ENCODE measurements at regions not wholly inside any gene's neighbourhood (a gene's known extent, or its start where the extent isn't known, plus 50 kb on each side); places are given as distances from the start of the nearest gene placed in this dataset.

DNA sequence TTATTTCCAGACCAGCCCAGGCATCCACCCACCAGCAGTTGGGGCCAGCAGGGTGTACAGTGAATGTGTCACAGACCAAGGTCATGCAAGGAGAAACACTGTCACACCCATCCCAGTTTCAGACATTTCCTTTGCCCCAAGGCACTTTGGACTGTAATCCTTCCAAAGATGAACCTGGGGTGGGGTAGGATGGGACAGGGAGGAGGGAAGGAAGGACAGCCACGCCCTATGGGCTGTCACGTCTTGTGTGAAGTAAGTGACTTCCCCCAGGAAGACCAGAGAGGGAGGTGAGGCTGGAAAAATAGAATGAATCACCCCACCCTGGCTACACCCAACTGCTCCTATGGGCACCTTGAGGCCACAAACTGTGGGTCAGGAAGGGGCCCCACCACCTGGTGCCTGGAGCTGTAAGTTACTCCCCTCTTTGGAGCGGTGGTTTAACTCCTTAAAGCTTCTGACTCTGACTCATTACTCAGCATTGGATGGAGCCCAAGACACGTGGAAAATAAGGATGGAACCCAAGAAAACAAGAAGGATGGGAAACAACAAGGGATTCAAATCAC, 349.9 kb upstream of the KLF3 start:
- Histone ChIP-seq H3K27me3 (ENCODE audit: control insufficient read depth in 1 of 2, insufficient read depth in 2 of 2, low read length in 2 of 2) (no peaks in the 10 kb centered on the region), H3K4me3 (ENCODE audit: low read depth in 1 of 2, low read length in 2 of 2) (no peak overlapping the region), H3K27ac (ENCODE audit: low read depth in 2 of 2, low read length in 1 of 2) (peak overlapping the region; percentile 91 to 96)

DNA sequence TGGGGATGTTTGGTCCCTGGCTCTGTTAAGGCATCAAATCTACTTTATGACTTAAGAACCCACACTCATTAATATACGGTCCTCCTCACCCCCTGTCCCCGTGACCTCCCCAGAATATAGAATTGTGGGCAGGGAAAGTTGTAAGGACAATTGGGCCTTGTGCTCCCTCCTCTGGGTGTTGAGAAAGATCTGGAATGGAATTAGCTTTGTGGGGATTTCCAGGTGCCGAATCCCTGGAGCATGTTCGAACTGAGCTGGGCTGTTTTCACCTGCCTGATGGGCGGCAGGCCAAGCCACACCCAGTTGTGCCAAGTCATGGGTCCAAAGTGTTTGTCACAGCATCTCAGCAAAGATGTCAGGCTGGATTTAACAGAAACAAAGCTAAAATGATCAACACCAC, 349.3 kb upstream of the KLF3 start:
- Histone ChIP-seq H3K27ac (ENCODE audit: low read depth in 2 of 2, low read length in 1 of 2) (peak overlapping the region; percentile 91 to 96), H3K36me3 (ENCODE audit: control insufficient read depth in 2 of 2, insufficient read depth in 2 of 2, low read length in 1 of 2) (no peaks in the 10 kb centered on the region), H3K9me3 (ENCODE audit: control insufficient read depth in 2 of 2, insufficient read depth in 1 of 2, low read depth in 1 of 2, low read length in 1 of 2) (no peaks in the 10 kb centered on the region), H3K4me1 (ENCODE audit: control insufficient read depth in 2 of 2, insufficient read depth in 2 of 2, low read length in 1 of 2) (peaks cover 0 to 8% of the 10 kb centered on the region in 2 donors), H3K4me3 (ENCODE audit: low read depth in 1 of 2, low read length in 2 of 2) (no peak overlapping the region), H3K27me3 (ENCODE audit: control insufficient read depth in 1 of 2, insufficient read depth in 2 of 2, low read length in 2 of 2) (no peaks in the 10 kb centered on the region)
- 45 to 49% methylated on average over 5 of the region's 5 CpGs for WGBS, 2 donors

More for the DNA sequence above, 349.9 kb upstream of the KLF3 start:
- peaks cover 0 to 8% of the 10 kb centered on the region in 2 donors for H3K4me1 ChIP-seq (ENCODE audit: control insufficient read depth in 2 of 2, insufficient read depth in 2 of 2, low read length in 1 of 2)
- no peaks in the 10 kb centered on the region for H3K36me3 ChIP-seq (ENCODE audit: control insufficient read depth in 2 of 2, insufficient read depth in 2 of 2, low read length in 1 of 2)
- H3K9me3 ChIP-seq (ENCODE audit: control insufficient read depth in 2 of 2, insufficient read depth in 1 of 2, low read depth in 1 of 2, low read length in 1 of 2): no peaks in the 10 kb centered on the region
- WGBS, 2 donors: 36 to 39% methylated on average over 4 of the region's 4 CpGs

GRCh38 chr4:38315286-38315685, 348.7 kb upstream of the KLF3 start:
- Histone ChIP-seq H3K4me1 (ENCODE audit: control insufficient read depth in 2 of 2, insufficient read depth in 2 of 2, low read length in 1 of 2) (peaks cover 2 to 8% of the 10 kb centered on the region in 2 donors), H3K27me3 (ENCODE audit: control insufficient read depth in 1 of 2, insufficient read depth in 2 of 2, low read length in 2 of 2) (no peaks in the 10 kb centered on the region), H3K9me3 (ENCODE audit: control insufficient read depth in 2 of 2, insufficient read depth in 1 of 2, low read depth in 1 of 2, low read length in 1 of 2) (no peaks in the 10 kb centered on the region), H3K36me3 (ENCODE audit: control insufficient read depth in 2 of 2, insufficient read depth in 2 of 2, low read length in 1 of 2) (no peaks in the 10 kb centered on the region), H3K27ac (ENCODE audit: low read depth in 2 of 2, low read length in 1 of 2) (peak overlapping the region; percentile 20 to 91), H3K4me3 (ENCODE audit: low read depth in 1 of 2, low read length in 2 of 2) (no peak overlapping the region)
- 77 to 89% methylated on average over 5 of the region's 5 CpGs for WGBS, 2 donors

DNA sequence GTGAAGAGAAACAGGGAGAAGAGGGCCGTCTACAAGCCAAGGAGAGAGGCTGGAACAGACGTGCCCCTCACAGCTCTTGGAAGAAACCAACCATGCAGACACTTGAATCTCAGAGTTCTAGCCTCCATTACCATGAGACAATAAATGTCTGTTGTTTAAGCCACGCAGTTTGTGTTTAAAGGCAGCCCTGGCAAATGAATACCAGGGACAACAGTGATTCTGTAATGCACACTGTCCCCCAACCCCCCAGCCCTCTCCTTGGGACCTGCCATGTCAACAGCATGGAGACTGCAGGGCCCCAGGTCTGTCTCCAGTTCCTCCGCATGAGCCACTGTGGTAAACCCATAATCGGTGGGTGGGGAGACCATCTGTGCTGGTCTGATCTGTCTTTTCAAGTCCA, 348.0 kb upstream of the KLF3 start:
- H3K4me1 ChIP-seq (ENCODE audit: control insufficient read depth in 2 of 2, insufficient read depth in 2 of 2, low read length in 1 of 2): peaks cover 2 to 8% of the 10 kb centered on the region in 2 donors
- no peaks in the 10 kb centered on the region for H3K27me3 ChIP-seq (ENCODE audit: control insufficient read depth in 1 of 2, insufficient read depth in 2 of 2, low read length in 2 of 2)
- WGBS, 2 donors: 92 to 94% methylated on average over 5 of the region's 5 CpGs
- H3K27ac ChIP-seq (ENCODE audit: low read depth in 2 of 2, low read length in 1 of 2): peak overlapping the region in 1 of 2 donors; percentile 13
- H3K4me3 ChIP-seq (ENCODE audit: low read depth in 1 of 2, low read length in 2 of 2): no peak overlapping the region
- no peaks in the 10 kb centered on the region for H3K9me3 ChIP-seq (ENCODE audit: control insufficient read depth in 2 of 2, insufficient read depth in 1 of 2, low read depth in 1 of 2, low read length in 1 of 2)
- H3K36me3 ChIP-seq (ENCODE audit: control insufficient read depth in 2 of 2, insufficient read depth in 2 of 2, low read length in 1 of 2): no peaks in the 10 kb centered on the region

GRCh38 chr4:38317041-38317674, 346.8 kb upstream of the KLF3 start:
- WGBS, 2 donors: 87 to 89% methylated on average over 3 of the region's 3 CpGs
- Histone ChIP-seq H3K36me3 (ENCODE audit: control insufficient read depth in 2 of 2, insufficient read depth in 2 of 2, low read length in 1 of 2) (no peaks in the 10 kb centered on the region), H3K9me3 (ENCODE audit: control insufficient read depth in 2 of 2, insufficient read depth in 1 of 2, low read depth in 1 of 2, low read length in 1 of 2) (no peaks in the 10 kb centered on the region), H3K4me1 (ENCODE audit: control insufficient read depth in 2 of 2, insufficient read depth in 2 of 2, low read length in 1 of 2) (peaks cover 2 to 8% of the 10 kb centered on the region in 2 donors), H3K27me3 (ENCODE audit: control insufficient read depth in 1 of 2, insufficient read depth in 2 of 2, low read length in 2 of 2) (no peaks in the 10 kb centered on the region), H3K27ac (ENCODE audit: low read depth in 2 of 2, low read length in 1 of 2) (peak overlapping the region; percentile 54 to 63), H3K4me3 (ENCODE audit: low read depth in 1 of 2, low read length in 2 of 2) (no peak overlapping the region)

DNA sequence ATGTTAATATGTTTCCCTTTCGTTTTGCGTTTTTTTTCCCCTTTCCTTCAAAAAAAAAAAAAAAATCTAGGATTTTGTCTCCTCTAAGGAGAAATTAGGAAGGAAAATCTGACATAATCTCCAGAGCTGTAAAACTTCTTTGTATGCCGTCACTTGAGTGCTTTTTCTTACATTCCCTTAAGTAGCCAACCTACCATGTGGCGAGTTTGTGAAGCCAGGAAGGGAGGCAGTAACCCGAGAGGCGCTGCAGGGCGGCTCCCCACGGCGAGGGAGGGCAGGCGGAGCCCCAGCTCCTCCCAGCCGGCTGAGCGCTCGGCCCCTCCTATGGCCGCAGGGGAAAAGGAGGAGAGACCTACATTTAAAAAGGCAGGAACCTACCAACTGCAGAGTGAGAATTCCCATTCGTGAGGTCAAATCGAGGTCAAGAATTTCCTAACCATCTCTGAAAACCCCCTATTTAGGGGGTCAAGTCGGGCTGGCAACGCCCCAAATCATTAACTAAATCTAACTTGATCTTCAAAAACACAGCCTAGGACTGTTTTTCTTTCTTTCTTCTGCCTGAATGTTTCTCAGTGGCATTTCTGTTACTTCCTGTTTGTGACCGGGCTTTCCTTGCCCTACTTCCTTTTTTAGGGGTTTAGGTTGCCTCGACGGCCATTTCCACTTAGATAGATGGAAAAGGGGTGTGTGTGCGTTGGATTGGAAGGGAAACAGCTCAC, 345.1 kb upstream of the KLF3 start:
- H3K27me3 ChIP-seq (ENCODE audit: control insufficient read depth in 1 of 2, insufficient read depth in 2 of 2, low read length in 2 of 2): no peaks in the 10 kb centered on the region
- WGBS, 2 donors: 1% methylated on average over 22 of the region's 22 CpGs
- peak overlapping the region; percentile 14 to 18 for H3K4me3 ChIP-seq (ENCODE audit: low read depth in 1 of 2, low read length in 2 of 2)
- no peaks in the 10 kb centered on the region for H3K36me3 ChIP-seq (ENCODE audit: control insufficient read depth in 2 of 2, insufficient read depth in 2 of 2, low read length in 1 of 2)
- peaks cover 2 to 5% of the 10 kb centered on the region in 2 donors for H3K4me1 ChIP-seq (ENCODE audit: control insufficient read depth in 2 of 2, insufficient read depth in 2 of 2, low read length in 1 of 2)
- H3K27ac ChIP-seq (ENCODE audit: low read depth in 2 of 2, low read length in 1 of 2): peak overlapping the region; percentile 93 to 98
- no peaks in the 10 kb centered on the region for H3K9me3 ChIP-seq (ENCODE audit: control insufficient read depth in 2 of 2, insufficient read depth in 1 of 2, low read depth in 1 of 2, low read length in 1 of 2)

DNA sequence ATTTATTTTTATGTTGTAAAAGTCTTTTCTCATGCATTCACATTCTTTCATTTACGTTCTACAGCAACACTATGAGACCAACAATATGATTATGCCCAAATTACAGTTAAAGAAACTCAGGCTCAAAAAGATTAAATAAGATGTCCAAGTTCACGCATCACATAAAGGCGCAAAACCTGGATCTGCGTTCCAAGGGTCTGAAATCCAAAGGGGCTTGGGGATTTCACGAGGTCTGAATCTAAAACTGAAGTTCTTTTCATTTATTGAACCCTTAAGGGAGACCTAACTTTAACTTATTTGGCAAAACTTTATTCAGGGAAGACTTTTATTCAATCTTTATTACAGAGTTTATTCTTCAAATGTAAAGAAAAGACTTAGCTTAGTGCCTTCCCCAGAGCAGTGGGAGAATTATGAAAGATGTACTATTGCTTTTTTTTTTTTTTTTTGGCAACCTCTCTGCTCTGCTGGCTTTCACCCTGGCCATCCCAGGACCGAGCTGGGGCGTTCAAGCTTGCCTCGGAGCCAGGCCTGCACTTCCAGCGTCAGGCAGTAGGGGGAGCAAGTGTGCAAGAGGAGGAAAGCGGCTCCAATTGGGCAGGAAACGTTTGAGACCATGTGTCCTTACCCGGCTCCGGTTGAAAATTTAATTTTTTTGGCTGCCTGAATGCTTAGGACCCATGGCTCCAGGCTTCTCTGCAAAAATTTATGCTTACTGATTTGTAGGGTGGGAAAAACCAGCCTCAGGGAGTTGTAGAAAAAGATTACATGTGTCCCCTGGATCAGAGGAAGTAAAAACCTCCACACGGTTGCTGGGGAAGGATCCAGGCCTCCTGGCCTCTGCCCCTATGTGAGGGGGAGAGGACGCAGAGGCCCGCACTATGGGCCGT, 344.3 kb upstream of the KLF3 start:
- peaks cover 2 to 4% of the 10 kb centered on the region in 2 donors for H3K4me1 ChIP-seq (ENCODE audit: control insufficient read depth in 2 of 2, insufficient read depth in 2 of 2, low read length in 1 of 2)

DNA sequence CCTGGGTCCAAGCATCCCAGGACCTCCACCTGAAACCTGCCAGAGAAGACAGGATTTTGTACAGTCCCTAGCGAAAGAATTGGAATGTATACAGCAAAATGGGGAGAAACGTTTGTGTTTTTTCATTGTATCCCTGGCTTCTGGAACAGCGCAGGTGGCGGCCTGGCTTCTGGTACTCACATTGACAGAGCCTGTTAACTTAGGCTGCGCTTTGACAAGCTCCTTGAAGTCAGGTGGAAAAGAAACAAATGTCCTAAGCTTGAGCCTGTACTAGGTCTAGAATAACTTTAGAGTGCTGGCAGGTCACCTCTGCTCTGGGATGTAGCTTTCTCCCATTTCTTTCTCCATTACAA, 343.7 kb upstream of the KLF3 start:
- Histone ChIP-seq H3K9me3 (ENCODE audit: control insufficient read depth in 2 of 2, insufficient read depth in 1 of 2, low read depth in 1 of 2, low read length in 1 of 2) (no peaks in the 10 kb centered on the region), H3K36me3 (ENCODE audit: control insufficient read depth in 2 of 2, insufficient read depth in 2 of 2, low read length in 1 of 2) (no peaks in the 10 kb centered on the region), H3K4me3 (ENCODE audit: low read depth in 1 of 2, low read length in 2 of 2) (no peak overlapping the region), H3K27me3 (ENCODE audit: control insufficient read depth in 1 of 2, insufficient read depth in 2 of 2, low read length in 2 of 2) (no peaks in the 10 kb centered on the region), H3K4me1 (ENCODE audit: control insufficient read depth in 2 of 2, insufficient read depth in 2 of 2, low read length in 1 of 2) (peaks cover 2 to 4% of the 10 kb centered on the region in 2 donors), H3K27ac (ENCODE audit: low read depth in 2 of 2, low read length in 1 of 2) (peak overlapping the region; percentile 64 to 86)
- WGBS, 2 donors: 54 to 60% methylated on average over 5 of the region's 5 CpGs

More for the DNA sequence above, 344.3 kb upstream of the KLF3 start:
- WGBS, 2 donors: 17 to 20% methylated on average over 17 of the region's 17 CpGs
- H3K9me3 ChIP-seq (ENCODE audit: control insufficient read depth in 2 of 2, insufficient read depth in 1 of 2, low read depth in 1 of 2, low read length in 1 of 2): no peaks in the 10 kb centered on the region
- H3K4me3 ChIP-seq (ENCODE audit: low read depth in 1 of 2, low read length in 2 of 2): peak overlapping the region in 1 of 2 donors; percentile 18
- H3K27me3 ChIP-seq (ENCODE audit: control insufficient read depth in 1 of 2, insufficient read depth in 2 of 2, low read length in 2 of 2): no peaks in the 10 kb centered on the region
- no peaks in the 10 kb centered on the region for H3K36me3 ChIP-seq (ENCODE audit: control insufficient read depth in 2 of 2, insufficient read depth in 2 of 2, low read length in 1 of 2)
- H3K27ac ChIP-seq (ENCODE audit: low read depth in 2 of 2, low read length in 1 of 2): peak overlapping the region; percentile 93 to 98

DNA sequence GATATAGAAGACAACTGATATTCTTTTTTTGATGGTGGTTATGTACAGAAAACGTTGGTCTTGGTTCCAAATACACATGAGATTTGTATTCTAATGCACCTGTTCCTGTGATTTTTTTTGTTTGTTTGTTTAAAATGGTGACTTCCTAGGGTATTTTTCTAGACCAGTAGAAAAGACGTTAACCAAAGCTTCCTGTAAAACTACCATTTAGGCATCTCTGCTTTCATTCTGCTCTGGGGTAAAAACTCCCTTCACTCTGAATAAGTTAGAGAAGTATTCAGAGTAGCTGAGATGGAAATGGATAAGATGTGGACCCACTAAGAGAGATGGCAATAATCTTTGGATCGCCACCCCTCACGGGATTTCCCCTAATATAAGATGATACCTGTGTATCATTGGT, 343.2 kb upstream of the KLF3 start:
- 68 to 75% methylated on average over 4 of the region's 4 CpGs for WGBS, 2 donors
- peaks cover 2 to 4% of the 10 kb centered on the region in 2 donors for H3K4me1 ChIP-seq (ENCODE audit: control insufficient read depth in 2 of 2, insufficient read depth in 2 of 2, low read length in 1 of 2)

More for the DNA sequence above, 343.2 kb upstream of the KLF3 start:
- no peak overlapping the region for H3K4me3 ChIP-seq (ENCODE audit: low read depth in 1 of 2, low read length in 2 of 2)
- no peaks in the 10 kb centered on the region for H3K9me3 ChIP-seq (ENCODE audit: control insufficient read depth in 2 of 2, insufficient read depth in 1 of 2, low read depth in 1 of 2, low read length in 1 of 2)
- no peaks in the 10 kb centered on the region for H3K27me3 ChIP-seq (ENCODE audit: control insufficient read depth in 1 of 2, insufficient read depth in 2 of 2, low read length in 2 of 2)
- no peaks in the 10 kb centered on the region for H3K36me3 ChIP-seq (ENCODE audit: control insufficient read depth in 2 of 2, insufficient read depth in 2 of 2, low read length in 1 of 2)
- no peak overlapping the region for H3K27ac ChIP-seq (ENCODE audit: low read depth in 2 of 2, low read length in 1 of 2)

All from esophagus (tissue), 2 donors.